Fibroblast of pulmonary artery (primary cell): ENCODE measurements at regions not wholly inside any gene's neighbourhood (a gene's known extent, or its start where the extent isn't known, plus 50 kb on each side); places are given as distances from the start of the nearest gene placed in this dataset.

Experiments
- DNase-seq: peaks from one replicate; pipeline ENCODE4 v3.0.0-alpha.2; 2010; ENCODE audit warnings: low read depth
- H3K4me3 ChIP-seq: replicated peaks from 2 replicates; pipeline ENCODE4 v1.5.1; 2011; ENCODE audit warnings: low read depth, mild to moderate bottlenecking, control low read depth, low read length, moderate library complexity
- CTCF ChIP-seq: IDR thresholded peaks from 2 replicates; pipeline ENCODE4 v1.5.1; 2011; ENCODE audit warnings: mild to moderate bottlenecking, control low read depth, low read length, inconsistent platforms; ENCODE audit errors: missing control alignments

GRCh38 chr6:92024881-92025280 lies 1394.5 kb downstream of the EPHA7 start:
- no peak for TF ChIP-seq CTCF
- no peak overlapping the region for H3K4me3 ChIP-seq
- DNase-seq, result no peak

- DNase-seq, result no peak
- TF ChIP-seq CTCF, result no peak
- H3K4me3 ChIP-seq, result no peak overlapping the region
Measured at GRCh38 chr6:92024110-92024509, 1395.2 kb downstream of the EPHA7 start.

GRCh38 chr6:92023410-92023966 lies 1395.9 kb downstream of the EPHA7 start:
- no peak for TF ChIP-seq CTCF
- H3K4me3 ChIP-seq, result no peak overlapping the region
- DNase-seq, result no peak

- no peak overlapping the region for H3K4me3 ChIP-seq
- DNase-seq, result no peak
Measured at GRCh38 chr6:92011681-92012245, 1407.6 kb downstream of the EPHA7 start.

GRCh38 chr6:92008757-92009502 lies 1410.4 kb downstream of the EPHA7 start:
- no peak for DNase-seq
- H3K4me3 ChIP-seq, result no peak overlapping the region
- no peak for TF ChIP-seq CTCF

More at GRCh38 chr6:92011681-92012245, 1407.6 kb downstream of the EPHA7 start:
- TF ChIP-seq CTCF, result no peak

- H3K4me3 ChIP-seq, result no peak overlapping the region
- DNase-seq, result no peak
- no peak for TF ChIP-seq CTCF
Measured at GRCh38 chr6:92000112-92000511, 1413.2 kb upstream of the MAP3K7 start.
